Fibroblast of pulmonary artery (primary cell): ENCODE measurements at regions not wholly inside any gene's neighbourhood (a gene's known extent, or its start where the extent isn't known, plus 50 kb on each side); places are given as distances from the start of the nearest gene placed in this dataset.

ENCODE experiments used
- DNase-seq: peaks from one replicate; pipeline ENCODE4 v3.0.0-alpha.2; 2010; ENCODE audit warnings: low read depth
- H3K4me3 ChIP-seq: replicated peaks from 2 replicates; pipeline ENCODE4 v1.5.1; 2011; ENCODE audit warnings: low read depth, mild to moderate bottlenecking, control low read depth, low read length, moderate library complexity
- TF ChIP-seq, protein P1 (sequence below): IDR thresholded peaks from 2 replicates; pipeline ENCODE4 v1.5.1; 2011; ENCODE audit warnings: mild to moderate bottlenecking, control low read depth, low read length, inconsistent platforms; ENCODE audit errors: missing control alignments

DNA sequence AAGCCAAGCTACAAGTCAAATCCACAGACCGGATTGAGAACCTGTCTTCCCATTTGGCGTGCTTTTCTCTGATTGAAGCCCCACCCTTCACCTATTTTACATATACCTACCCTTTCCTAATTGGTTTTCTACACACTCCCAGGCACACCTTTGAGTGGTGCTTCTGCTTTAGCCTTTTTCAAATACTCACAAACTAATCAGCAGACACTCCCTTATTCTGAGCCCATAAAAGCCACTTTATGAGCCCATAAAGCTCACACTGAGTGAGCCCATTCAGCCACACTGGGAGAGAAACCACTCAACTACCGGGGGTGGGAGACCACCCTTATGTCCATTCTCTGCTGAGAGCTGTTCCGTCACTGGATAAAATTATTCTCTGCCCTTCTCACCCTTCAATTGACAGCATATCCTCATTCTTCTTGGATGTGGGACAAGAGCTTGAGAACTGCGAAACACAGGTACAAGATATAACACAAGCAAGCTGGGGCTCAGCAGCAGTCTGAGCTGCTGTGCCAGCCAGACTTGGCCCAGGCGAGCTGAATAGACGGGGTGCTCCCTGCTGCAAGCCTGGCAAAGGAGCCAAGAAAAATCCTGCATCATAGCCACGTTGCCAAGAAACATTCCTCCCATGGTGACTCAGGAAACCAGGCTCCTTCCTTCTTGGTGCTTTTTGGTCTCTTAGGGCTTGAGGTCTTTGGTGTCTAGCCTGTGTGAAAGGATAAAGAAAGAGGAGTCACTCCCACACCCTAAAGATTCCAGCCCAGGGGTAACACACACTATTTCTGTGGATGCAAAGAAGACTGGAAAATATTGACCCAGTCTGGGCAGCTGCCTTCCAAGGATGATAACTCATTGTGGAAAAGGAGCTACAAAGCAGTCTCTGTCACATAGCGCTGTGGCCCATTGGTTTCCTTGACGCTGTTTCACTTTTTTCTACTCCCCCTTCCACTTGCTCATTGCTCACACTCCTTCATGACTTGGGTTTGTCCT, 609.7 kb downstream of the MCTP2 start:
- H3K4me3 ChIP-seq: no peak overlapping the region
- peak; percentile 1 for DNase-seq
- TF ChIP-seq, protein P1, sequence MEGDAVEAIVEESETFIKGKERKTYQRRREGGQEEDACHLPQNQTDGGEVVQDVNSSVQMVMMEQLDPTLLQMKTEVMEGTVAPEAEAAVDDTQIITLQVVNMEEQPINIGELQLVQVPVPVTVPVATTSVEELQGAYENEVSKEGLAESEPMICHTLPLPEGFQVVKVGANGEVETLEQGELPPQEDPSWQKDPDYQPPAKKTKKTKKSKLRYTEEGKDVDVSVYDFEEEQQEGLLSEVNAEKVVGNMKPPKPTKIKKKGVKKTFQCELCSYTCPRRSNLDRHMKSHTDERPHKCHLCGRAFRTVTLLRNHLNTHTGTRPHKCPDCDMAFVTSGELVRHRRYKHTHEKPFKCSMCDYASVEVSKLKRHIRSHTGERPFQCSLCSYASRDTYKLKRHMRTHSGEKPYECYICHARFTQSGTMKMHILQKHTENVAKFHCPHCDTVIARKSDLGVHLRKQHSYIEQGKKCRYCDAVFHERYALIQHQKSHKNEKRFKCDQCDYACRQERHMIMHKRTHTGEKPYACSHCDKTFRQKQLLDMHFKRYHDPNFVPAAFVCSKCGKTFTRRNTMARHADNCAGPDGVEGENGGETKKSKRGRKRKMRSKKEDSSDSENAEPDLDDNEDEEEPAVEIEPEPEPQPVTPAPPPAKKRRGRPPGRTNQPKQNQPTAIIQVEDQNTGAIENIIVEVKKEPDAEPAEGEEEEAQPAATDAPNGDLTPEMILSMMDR: no peak

DNA sequence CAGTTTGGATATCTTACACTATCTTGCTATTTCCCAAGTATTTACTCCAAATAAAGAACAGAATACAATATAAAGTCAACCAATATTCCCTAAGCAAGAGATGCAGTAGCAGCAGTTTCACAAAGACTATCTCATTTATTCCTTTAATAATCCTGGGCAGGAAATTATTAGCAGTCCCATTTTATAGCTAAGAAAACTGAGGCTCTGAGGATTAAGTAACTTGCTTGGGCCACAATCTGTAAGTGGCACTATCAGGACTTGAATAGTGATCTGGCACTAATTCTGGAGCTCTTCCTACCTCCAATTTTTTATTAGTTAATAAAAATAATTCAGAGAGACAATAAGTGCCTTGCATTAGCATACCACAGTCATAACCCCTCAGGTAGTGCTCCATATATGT, 611.7 kb downstream of the MCTP2 start:
- DNase-seq: no peak
- H3K4me3 ChIP-seq: no peak overlapping the region
- TF ChIP-seq, protein P1: no peak

DNA sequence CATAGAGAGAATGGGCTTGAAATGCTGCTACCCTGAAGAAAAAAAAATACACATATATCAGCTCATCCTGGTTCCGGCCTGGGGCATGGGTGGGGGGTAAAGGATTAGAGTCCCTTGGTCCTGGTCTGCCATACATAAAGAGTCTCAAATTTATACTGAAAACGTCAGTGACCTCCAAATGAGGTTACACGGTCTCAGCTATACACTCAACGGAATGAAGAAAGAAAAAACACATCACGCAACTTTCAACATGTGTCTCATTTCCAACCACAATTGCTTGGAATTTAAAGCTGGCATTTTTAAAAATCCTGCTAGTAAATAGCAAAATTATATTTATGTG, 612.8 kb downstream of the MCTP2 start:
- peak; percentile 0 for DNase-seq
- TF ChIP-seq, protein P1: no peak
- no peak overlapping the region for H3K4me3 ChIP-seq

DNA sequence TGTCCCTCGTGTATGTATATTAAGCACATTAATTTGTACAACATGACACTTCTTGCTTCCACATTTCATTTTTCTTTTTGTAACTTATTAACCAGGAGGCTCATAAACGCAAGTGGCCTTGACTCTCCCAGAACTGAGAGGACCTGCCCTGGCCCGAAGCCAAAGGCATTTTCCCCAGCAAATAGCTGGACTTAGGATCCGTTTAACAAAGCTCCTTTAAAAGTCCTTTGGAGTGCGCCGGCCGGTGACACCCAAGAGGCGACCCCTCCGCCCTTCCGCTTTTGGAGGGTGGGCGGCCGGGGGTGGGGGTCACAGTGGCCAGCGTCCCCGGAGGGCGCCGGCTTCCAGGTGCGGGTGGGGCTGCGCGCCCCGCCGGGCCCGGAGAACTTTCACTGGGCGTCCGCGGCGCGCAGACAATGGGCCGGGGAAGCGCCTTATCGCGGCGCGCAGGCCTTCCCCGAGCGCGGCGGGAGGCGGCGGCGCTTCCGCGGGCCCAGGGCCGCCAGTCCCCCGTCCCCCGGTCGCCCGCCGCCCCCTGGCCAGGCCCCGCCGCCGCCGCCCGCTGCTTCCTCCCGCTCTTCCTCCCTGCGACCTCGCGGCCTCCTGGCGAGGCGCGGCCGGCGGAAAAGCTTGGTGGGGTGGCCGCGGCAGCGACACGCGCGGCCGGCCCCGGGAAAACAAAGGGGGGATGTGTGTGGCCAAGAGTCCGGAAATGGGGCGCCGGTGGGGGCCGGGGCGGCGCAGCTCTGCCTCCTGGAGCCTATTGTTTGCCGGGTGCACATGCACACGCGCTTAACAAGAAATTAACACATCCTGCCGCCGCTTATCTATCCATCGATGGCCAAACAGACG, 613.4 kb downstream of the MCTP2 start:
- peak overlapping the region; percentile 29 for H3K4me3 ChIP-seq
- TF ChIP-seq, protein P1: no peak
- peak; percentile 30 for DNase-seq

DNA sequence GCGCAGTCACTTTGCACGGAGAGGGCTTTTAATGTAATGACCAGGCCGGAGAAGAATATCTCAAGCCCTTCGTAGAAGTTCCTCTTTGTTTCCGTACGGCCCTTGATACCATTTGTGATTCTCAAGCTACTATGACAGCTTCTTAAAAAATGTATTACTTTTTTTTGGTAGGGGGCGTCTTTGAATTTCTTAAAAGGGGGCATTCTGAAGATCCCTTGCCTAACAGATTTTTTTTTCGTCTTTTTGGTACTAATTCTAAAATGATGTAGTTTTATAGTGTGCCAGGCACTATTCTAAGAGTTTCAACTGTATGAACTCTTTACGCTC, 614.0 kb downstream of the MCTP2 start:
- DNase-seq: no peak
- TF ChIP-seq, protein P1: no peak
- H3K4me3 ChIP-seq: peak overlapping the region; percentile 29

DNA sequence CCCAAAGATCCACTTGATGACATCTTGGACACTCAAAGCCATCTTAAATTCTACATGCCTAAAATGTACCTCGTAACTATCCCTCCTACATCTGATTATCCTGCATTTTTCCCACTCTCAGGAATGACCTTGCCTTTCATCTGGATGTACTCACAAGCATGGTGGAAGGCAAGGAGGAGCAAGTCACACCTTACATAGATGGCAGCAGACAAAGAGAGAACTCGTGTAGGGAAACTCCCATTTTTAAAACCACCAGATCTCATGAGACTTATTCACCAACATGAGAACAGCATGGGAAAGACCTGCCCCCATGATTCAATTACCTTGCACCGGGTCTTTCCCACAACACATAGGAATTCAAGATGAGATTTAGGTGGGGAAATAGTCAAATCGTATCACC, 616.0 kb downstream of the MCTP2 start:
- H3K4me3 ChIP-seq: no peak overlapping the region
- no peak for DNase-seq
- TF ChIP-seq, protein P1: no peak
